ENCODE measurements at regions not wholly inside any gene's neighbourhood (a gene's known extent, or its start where the extent isn't known, plus 50 kb on each side); places are given as distances from the start of the nearest gene placed in this dataset.

- H2AFZ ChIP-seq (ENCODE audit: low read depth, low read length), result no peak overlapping the region
- H3K4me3 ChIP-seq (ENCODE audit: low read depth in 1 of 2, low read length in 2 of 2), result no peak overlapping the region
- no peak overlapping the region for H3K27ac ChIP-seq (ENCODE audit: low read length)
- DNase-seq, result no peak
- no peak overlapping the region for H3K9ac ChIP-seq (ENCODE audit: low read depth, low read length)
- no peaks in the 10 kb centered on the region for H3K36me3 ChIP-seq (ENCODE audit: insufficient read depth, low read length)
- no peak overlapping the region for H3K4me2 ChIP-seq (ENCODE audit: insufficient read depth, low read length)
- H3K27me3 ChIP-seq (ENCODE audit: insufficient read depth, low read length, poor library complexity), result no peaks in the 10 kb centered on the region
- H3K79me2 ChIP-seq (ENCODE audit: insufficient read depth, low read length), result no peaks in the 10 kb centered on the region
- TF ChIP-seq EZH2 (IDR thresholded peaks at IDR 0.05; ENCODE audit: borderline replicate concordance, low read depth, low read length, severe bottlenecking) (no peak), CTCF (IDR thresholded peaks at IDR 0.05; ENCODE audit: borderline replicate concordance, extremely low read depth, low read length, poor library complexity, severe bottlenecking) (no peak)
- no peaks in the 10 kb centered on the region for H3K4me1 ChIP-seq (ENCODE audit: insufficient read depth, low read length)
- H3K9me3 ChIP-seq (ENCODE audit: insufficient read depth, low read length, severe bottlenecking), result no peaks in the 10 kb centered on the region
- no peaks in the 10 kb centered on the region for H4K20me1 ChIP-seq (ENCODE audit: insufficient read depth, low read length)
- ATAC-seq (ENCODE audit: insufficient read depth, low read depth), result no peak
Observed at GRCh38 chr5:173509060-173509459, 107.4 kb downstream of the BOD1 start.

- H4K20me1 ChIP-seq (ENCODE audit: insufficient read depth, low read length), result no peaks in the 10 kb centered on the region
- H3K27ac ChIP-seq (ENCODE audit: low read length), result no peak overlapping the region
- ATAC-seq (ENCODE audit: insufficient read depth, low read depth), result no peak
- no peak overlapping the region for H2AFZ ChIP-seq (ENCODE audit: low read depth, low read length)
- no peak for DNase-seq
- H3K36me3 ChIP-seq (ENCODE audit: insufficient read depth, low read length), result no peaks in the 10 kb centered on the region
- no peaks in the 10 kb centered on the region for H3K9me3 ChIP-seq (ENCODE audit: insufficient read depth, low read length, severe bottlenecking)
- H3K4me3 ChIP-seq (ENCODE audit: low read depth in 1 of 2, low read length in 2 of 2), result no peak overlapping the region
- no peaks in the 10 kb centered on the region for H3K79me2 ChIP-seq (ENCODE audit: insufficient read depth, low read length)
- H3K4me2 ChIP-seq (ENCODE audit: insufficient read depth, low read length), result no peak overlapping the region
- peaks cover 11% of the 10 kb centered on the region for H3K27me3 ChIP-seq (ENCODE audit: insufficient read depth, low read length, poor library complexity)
- no peak for TF ChIP-seq CTCF (IDR thresholded peaks at IDR 0.05; ENCODE audit: borderline replicate concordance, extremely low read depth, low read length, poor library complexity, severe bottlenecking)
- TF ChIP-seq EZH2 (IDR thresholded peaks at IDR 0.05; ENCODE audit: borderline replicate concordance, low read depth, low read length, severe bottlenecking), result no peak
- H3K9ac ChIP-seq (ENCODE audit: low read depth, low read length), result no peak overlapping the region
- no peaks in the 10 kb centered on the region for H3K4me1 ChIP-seq (ENCODE audit: insufficient read depth, low read length)
Observed at GRCh38 chr5:173507171-173507570, 109.3 kb downstream of the BOD1 start.

- Histone ChIP-seq H3K4me2 (ENCODE audit: insufficient read depth, low read length) (no peak overlapping the region), H3K4me1 (ENCODE audit: insufficient read depth, low read length) (no peaks in the 10 kb centered on the region), H3K9ac (ENCODE audit: low read depth, low read length) (no peak overlapping the region), H4K20me1 (ENCODE audit: insufficient read depth, low read length) (no peaks in the 10 kb centered on the region), H3K79me2 (ENCODE audit: insufficient read depth, low read length) (no peaks in the 10 kb centered on the region), H3K27ac (ENCODE audit: low read length) (no peak overlapping the region), H3K36me3 (ENCODE audit: insufficient read depth, low read length) (no peaks in the 10 kb centered on the region), H2AFZ (ENCODE audit: low read depth, low read length) (no peak overlapping the region), H3K9me3 (ENCODE audit: insufficient read depth, low read length, severe bottlenecking) (no peaks in the 10 kb centered on the region), H3K4me3 (ENCODE audit: low read depth in 1 of 2, low read length in 2 of 2) (no peak overlapping the region), H3K27me3 (ENCODE audit: insufficient read depth, low read length, poor library complexity) (peaks cover 26% of the 10 kb centered on the region)
- no peak for DNase-seq
- no peak for TF ChIP-seq EZH2 (IDR thresholded peaks at IDR 0.05; ENCODE audit: borderline replicate concordance, low read depth, low read length, severe bottlenecking)
- TF ChIP-seq CTCF (IDR thresholded peaks at IDR 0.05; ENCODE audit: borderline replicate concordance, extremely low read depth, low read length, poor library complexity, severe bottlenecking), result no peak
- no peak for ATAC-seq (ENCODE audit: insufficient read depth, low read depth)
Observed at GRCh38 chr5:173505634-173506033, 110.8 kb downstream of the BOD1 start.

- no peak for ATAC-seq (ENCODE audit: insufficient read depth, low read depth)
- no peak overlapping the region for H3K9ac ChIP-seq (ENCODE audit: low read depth, low read length)
Observed at GRCh38 chr5:173501922-173502321, 114.5 kb downstream of the BOD1 start.

More at GRCh38 chr5:173501922-173502321, 114.5 kb downstream of the BOD1 start:
- Histone ChIP-seq H3K4me3 (ENCODE audit: low read depth in 1 of 2, low read length in 2 of 2) (no peak overlapping the region), H3K4me1 (ENCODE audit: insufficient read depth, low read length) (no peaks in the 10 kb centered on the region), H3K79me2 (ENCODE audit: insufficient read depth, low read length) (no peaks in the 10 kb centered on the region), H2AFZ (ENCODE audit: low read depth, low read length) (no peak overlapping the region), H4K20me1 (ENCODE audit: insufficient read depth, low read length) (no peaks in the 10 kb centered on the region), H3K4me2 (ENCODE audit: insufficient read depth, low read length) (no peak overlapping the region), H3K36me3 (ENCODE audit: insufficient read depth, low read length) (no peaks in the 10 kb centered on the region), H3K27ac (ENCODE audit: low read length) (no peak overlapping the region), H3K9me3 (ENCODE audit: insufficient read depth, low read length, severe bottlenecking) (no peaks in the 10 kb centered on the region), H3K27me3 (ENCODE audit: insufficient read depth, low read length, poor library complexity) (peaks cover 31% of the 10 kb centered on the region)
- no peak for TF ChIP-seq EZH2 (IDR thresholded peaks at IDR 0.05; ENCODE audit: borderline replicate concordance, low read depth, low read length, severe bottlenecking)
- no peak for TF ChIP-seq CTCF (IDR thresholded peaks at IDR 0.05; ENCODE audit: borderline replicate concordance, extremely low read depth, low read length, poor library complexity, severe bottlenecking)
- DNase-seq, result no peak
